AG09309 (cell line): ENCODE measurements at regions not wholly inside any gene's neighbourhood (a gene's known extent, or its start where the extent isn't known, plus 50 kb on each side); places are given as distances from the start of the nearest gene placed in this dataset.

Source experiments
- DNase-seq: peaks from one replicate; pipeline ENCODE4 v3.0.0-alpha.2; 2010; ENCODE audit warnings: low read depth
- H3K4me3 ChIP-seq: 2 replicates; pipeline ENCODE4 v1.5.1; 2011; ENCODE audit warnings: mild to moderate bottlenecking, low read depth, low read length, moderate library complexity; ENCODE audit not compliant: control insufficient read depth
- CTCF ChIP-seq: IDR thresholded peaks from 2 replicates; pipeline ENCODE4 v1.5.1; 2011; ENCODE audit warnings: mild to moderate bottlenecking, low read depth, low read length, inconsistent platforms; ENCODE audit not compliant: insufficient read depth, control insufficient read depth; ENCODE audit errors: missing control alignments

GRCh38 chr16:61323456-61323855 is 712.8 kb downstream of the CDH8 start:
- no peak overlapping the region for H3K4me3 ChIP-seq
- no peak for DNase-seq
- no peak for TF ChIP-seq CTCF

- no peak for DNase-seq
- no peak for TF ChIP-seq CTCF
- H3K4me3 ChIP-seq, result no peak overlapping the region
These were observed 715.4 kb downstream of the CDH8 start for GRCh38 chr16:61320791-61321190.

- no peak for TF ChIP-seq CTCF
- no peak for DNase-seq
- no peak overlapping the region for H3K4me3 ChIP-seq
These were observed 722.3 kb downstream of the CDH8 start for GRCh38 chr16:61313931-61314330.

GRCh38 chr16:61309386-61309785 is 726.9 kb downstream of the CDH8 start:
- no peak for DNase-seq
- no peak overlapping the region for H3K4me3 ChIP-seq
- TF ChIP-seq CTCF, result no peak

GRCh38 chr16:61306204-61306603 is 730.0 kb downstream of the CDH8 start:
- TF ChIP-seq CTCF, result no peak
- no peak for DNase-seq
- no peak overlapping the region for H3K4me3 ChIP-seq

- DNase-seq, result no peak
- no peak for TF ChIP-seq CTCF
- no peak overlapping the region for H3K4me3 ChIP-seq
These were observed 739.4 kb downstream of the CDH8 start for GRCh38 chr16:61296814-61297213.

GRCh38 chr16:61296305-61296704 is 739.9 kb downstream of the CDH8 start:
- no peak for DNase-seq
- H3K4me3 ChIP-seq, result no peak overlapping the region
- no peak for TF ChIP-seq CTCF
